ENCODE measurements at regions not wholly inside any gene's neighbourhood (a gene's known extent, or its start where the extent isn't known, plus 50 kb on each side); places are given as distances from the start of the nearest gene placed in this dataset.

DNA sequence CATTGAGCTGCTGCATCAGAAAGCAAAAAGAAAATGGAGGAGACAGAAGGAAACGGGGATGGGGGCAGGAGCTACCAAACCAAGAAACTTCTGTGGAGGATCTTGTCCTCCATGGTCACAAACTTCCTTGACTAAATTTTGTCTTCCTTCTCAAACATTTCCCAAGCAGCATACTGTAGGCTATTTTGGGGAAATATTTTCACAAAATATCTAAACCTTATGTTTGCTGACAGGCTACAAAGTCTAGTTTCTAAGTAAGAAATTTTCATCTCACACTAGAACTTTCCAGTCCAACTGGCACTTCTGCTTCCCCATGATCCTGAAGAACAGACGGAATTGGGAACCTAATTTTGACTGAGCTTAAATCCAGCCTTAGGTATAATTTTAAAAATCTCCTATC lies 552.0 kb downstream of the SNAPC1 start:
- TF ChIP-seq CTCF (IDR thresholded peaks at IDR 0.05; ENCODE audit: insufficient read depth, missing control alignments): no peak
- DNase-seq (ENCODE audit: insufficient read length, low spot score) (no peak), FAIRE-seq (no peak)

GRCh38 chr14:62314871-62315270 lies 552.7 kb downstream of the SNAPC1 start:
- FAIRE-seq (no peak), DNase-seq (ENCODE audit: insufficient read length, low spot score) (no peak)
- no peak for TF ChIP-seq CTCF (IDR thresholded peaks at IDR 0.05; ENCODE audit: insufficient read depth, missing control alignments)

GRCh38 chr14:62315631-62316030 lies 553.4 kb downstream of the SNAPC1 start:
- no peak for TF ChIP-seq CTCF (IDR thresholded peaks at IDR 0.05; ENCODE audit: insufficient read depth, missing control alignments)
- DNase-seq (ENCODE audit: insufficient read length, low spot score): no peak
- FAIRE-seq: no peak

DNA sequence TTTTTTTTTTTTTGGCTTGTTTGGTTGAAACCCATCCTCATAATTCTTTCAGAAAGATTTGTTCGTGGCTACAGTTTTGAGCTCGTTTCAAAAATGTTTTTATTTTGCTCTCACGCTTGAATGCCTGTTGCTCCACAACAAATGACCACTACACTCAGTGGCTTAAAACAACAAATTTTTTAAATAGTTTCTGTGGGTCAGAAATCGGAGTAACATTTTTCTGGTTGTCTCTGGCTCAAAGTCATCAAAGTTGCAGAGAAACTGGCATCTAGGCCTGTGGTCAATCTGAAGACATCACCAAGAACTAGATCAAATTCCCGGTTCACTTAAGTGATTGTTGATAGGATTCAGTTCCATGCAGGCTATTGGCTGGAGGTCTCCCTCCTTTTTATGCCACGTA lies 560.0 kb downstream of the SNAPC1 start:
- FAIRE-seq (no peak), DNase-seq (ENCODE audit: insufficient read length, low spot score) (no peak)
- TF ChIP-seq CTCF (IDR thresholded peaks at IDR 0.05; ENCODE audit: insufficient read depth, missing control alignments): no peak

DNA sequence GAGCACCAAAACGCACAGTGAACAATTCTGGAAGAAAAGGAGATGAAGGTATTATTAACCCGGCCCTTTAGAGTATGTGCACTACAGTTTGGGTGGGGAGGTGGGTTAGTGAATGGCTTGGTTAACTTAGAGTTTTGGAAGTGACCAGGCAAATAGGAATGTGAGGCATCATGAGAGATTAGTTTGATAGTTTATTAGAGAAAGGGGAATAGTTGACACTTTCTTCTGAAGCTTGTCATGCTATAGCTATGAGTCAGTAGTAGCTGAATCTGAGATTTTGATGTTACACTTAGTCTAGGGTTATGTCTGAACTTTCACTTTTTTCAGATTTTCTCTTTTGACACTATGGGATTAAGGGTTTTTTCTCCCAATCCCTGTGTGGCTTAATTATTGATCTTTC lies 567.2 kb downstream of the SNAPC1 start:
- DNase-seq (ENCODE audit: insufficient read length, low spot score) (no peak), FAIRE-seq (no peak)
- no peak for TF ChIP-seq CTCF (IDR thresholded peaks at IDR 0.05; ENCODE audit: insufficient read depth, missing control alignments)

DNA sequence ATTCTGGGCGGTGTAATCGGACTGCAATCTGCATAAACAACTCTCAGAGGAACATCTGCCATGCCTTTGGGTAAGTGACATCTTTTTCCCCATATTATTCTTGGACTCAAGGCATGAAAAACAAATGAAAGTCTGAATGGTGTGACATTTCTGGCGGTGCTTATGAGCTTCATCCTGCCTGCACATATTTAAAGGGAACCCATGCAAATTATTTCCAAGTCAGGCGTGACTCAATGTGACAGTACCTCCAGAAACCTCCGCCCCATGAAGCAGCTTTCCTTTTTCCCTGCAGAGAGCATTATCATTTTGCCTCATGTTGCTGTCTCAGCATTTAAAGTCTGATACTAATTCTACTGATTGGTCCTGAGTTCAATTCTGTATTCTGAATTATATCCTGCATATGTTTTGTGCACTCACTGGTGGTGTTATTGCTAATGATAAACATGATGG lies 585.4 kb downstream of the SNAPC1 start:
- no peak for FAIRE-seq
- no peak for TF ChIP-seq CTCF (IDR thresholded peaks at IDR 0.05; ENCODE audit: insufficient read depth, missing control alignments)
- DNase-seq (ENCODE audit: insufficient read length, low spot score): no peak

GRCh38 chr14:62357362-62357761 lies 595.1 kb downstream of the SNAPC1 start:
- no peak for TF ChIP-seq CTCF (IDR thresholded peaks at IDR 0.05; ENCODE audit: insufficient read depth, missing control alignments)
- DNase-seq (ENCODE audit: insufficient read length, low spot score): no peak
- no peak for FAIRE-seq
